Chondrocyte (in vitro differentiated cells): ENCODE measurements at regions not wholly inside any gene's neighbourhood (a gene's known extent, or its start where the extent isn't known, plus 50 kb on each side); places are given as distances from the start of the nearest gene placed in this dataset.

ENCODE experiments used
- DNase-seq: peaks from one replicate; pipeline ENCODE4 v3.0.0; 2021; ENCODE audit warnings: mixed read lengths, low spot score
- H3K27ac Mint-ChIP-seq: one replicate; pipeline ENCODE4 v1.8.0; 2021; ENCODE audit warnings: mild to moderate bottlenecking, moderate library complexity, mixed read lengths; ENCODE audit not compliant: unreplicated experiment
- H3K27me3 Mint-ChIP-seq: 2 replicates; pipeline ENCODE4 v1.8.0; 2021; ENCODE audit warnings: low read depth, mixed read lengths
- H3K36me3 Mint-ChIP-seq: 2 replicates; pipeline ENCODE4 v1.8.0; 2021; ENCODE audit warnings: low read depth, mixed read lengths
- H3K4me1 Mint-ChIP-seq: 2 replicates; pipeline ENCODE4 v1.8.0; 2021; ENCODE audit warnings: low read depth, mild to moderate bottlenecking, mixed read lengths
- H3K4me3 Mint-ChIP-seq: one replicate; pipeline ENCODE4 v1.8.0; 2021; ENCODE audit warnings: mild to moderate bottlenecking, moderate library complexity, mixed read lengths; ENCODE audit not compliant: unreplicated experiment
- H3K9me3 Mint-ChIP-seq: 2 replicates; pipeline ENCODE4 v1.8.0; 2021; ENCODE audit warnings: low read depth, mixed read lengths
- CTCF ChIP-seq: fragments of 200-600 bp; sonication (generic); IDR thresholded peaks from 2 replicates; pipeline ENCODE4 v1.5.0; 2021; ENCODE audit warnings: antibody characterized with exemption, mild to moderate bottlenecking, moderate library complexity

- no peak for TF ChIP-seq CTCF
- H3K4me3 Mint-ChIP-seq, result no peak overlapping the region
- H3K27me3 Mint-ChIP-seq, result peaks cover 30% of the 10 kb centered on the region
- H3K4me1 Mint-ChIP-seq, result no peaks in the 10 kb centered on the region
- DNase-seq, result no peak
- H3K9me3 Mint-ChIP-seq, result no peaks in the 10 kb centered on the region
- H3K27ac Mint-ChIP-seq, result no peak overlapping the region
- H3K36me3 Mint-ChIP-seq, result no peaks in the 10 kb centered on the region
Observed at GRCh38 chr10:71036297-71036966, 148.1 kb upstream of the PCBD1 start.

GRCh38 chr10:71038091-71038633 lies 149.8 kb upstream of the PCBD1 start:
- no peak for TF ChIP-seq CTCF
- no peaks in the 10 kb centered on the region for H3K4me1 Mint-ChIP-seq
- H3K9me3 Mint-ChIP-seq, result no peaks in the 10 kb centered on the region
- DNase-seq, result no peak
- H3K27me3 Mint-ChIP-seq, result peaks cover 27% of the 10 kb centered on the region
- H3K4me3 Mint-ChIP-seq, result no peak overlapping the region
- no peaks in the 10 kb centered on the region for H3K36me3 Mint-ChIP-seq
- H3K27ac Mint-ChIP-seq, result no peak overlapping the region

- no peak for DNase-seq
- peaks cover 25% of the 10 kb centered on the region for H3K27me3 Mint-ChIP-seq
- no peaks in the 10 kb centered on the region for H3K36me3 Mint-ChIP-seq
- H3K4me3 Mint-ChIP-seq, result no peak overlapping the region
- no peak overlapping the region for H3K27ac Mint-ChIP-seq
- TF ChIP-seq CTCF, result no peak
- no peaks in the 10 kb centered on the region for H3K9me3 Mint-ChIP-seq
- H3K4me1 Mint-ChIP-seq, result no peaks in the 10 kb centered on the region
Observed at GRCh38 chr10:71038921-71039320, 150.6 kb upstream of the PCBD1 start.

- Mint-ChIP-seq H3K27ac (no peak overlapping the region), H3K36me3 (no peaks in the 10 kb centered on the region), H3K9me3 (no peaks in the 10 kb centered on the region), H3K27me3 (peaks cover 24% of the 10 kb centered on the region), H3K4me3 (no peak overlapping the region), H3K4me1 (no peaks in the 10 kb centered on the region)
- no peak for DNase-seq
- TF ChIP-seq CTCF, result no peak
Observed at GRCh38 chr10:71039551-71039950, 151.2 kb upstream of the PCBD1 start.

GRCh38 chr10:71040343-71040742 lies 152.0 kb upstream of the PCBD1 start:
- Mint-ChIP-seq H3K27ac (no peak overlapping the region), H3K36me3 (no peaks in the 10 kb centered on the region), H3K4me3 (no peak overlapping the region), H3K27me3 (peaks cover 28% of the 10 kb centered on the region), H3K4me1 (no peaks in the 10 kb centered on the region), H3K9me3 (no peaks in the 10 kb centered on the region)
- no peak for DNase-seq
- TF ChIP-seq CTCF, result no peak
